Testis (tissue), 2 donors: ENCODE measurements at regions not wholly inside any gene's neighbourhood (a gene's known extent, or its start where the extent isn't known, plus 50 kb on each side); places are given as distances from the start of the nearest gene placed in this dataset.

ENCODE experiments used
- DNase-seq: peaks from one replicate; pipeline ENCODE4 v3.0.0-alpha.2; 2019
- H3K27ac ChIP-seq, 2 donors: fragments of 200-600 bp; sonication (generic); one replicate each; pipeline ENCODE4 v1.5.1; 2019
- H3K27me3 ChIP-seq: fragments of 200-600 bp; sonication (generic); one replicate; pipeline ENCODE4 v1.5.1; 2019
- H3K36me3 ChIP-seq: fragments of 200-600 bp; sonication (generic); one replicate; pipeline ENCODE4 v1.5.1; 2017; ENCODE audit warnings: low read depth; ENCODE audit errors: missing control alignments
- H3K4me1 ChIP-seq: fragments of 200-600 bp; sonication (generic); one replicate; pipeline ENCODE4 v1.5.1; 2019
- H3K4me3 ChIP-seq, 2 donors: fragments of 200-600 bp; sonication (generic); one replicate each; pipeline ENCODE4 v1.5.1; 2017 to 2019
- H3K9me3 ChIP-seq: fragments of 200-600 bp; sonication (generic); one replicate; pipeline ENCODE4 v1.5.1; 2017
- POLR2A ChIP-seq: fragments of 450-650 bp; IDR thresholded peaks from one replicate; pipeline ENCODE4 v1.6.1; 2017; ENCODE audit warnings: antibody characterized with exemption, mild to moderate bottlenecking, moderate library complexity
- WGBS, 2 donors: methylation state at CpG; one replicate each; pipeline ENCODE4 v1.1.5; 2018; 5-methylcytosine and 5-hydroxymethylcytosine counted together
- intact Hi-C: fragments of 100-400 bp; cut with DNase I; formaldehyde crosslinking; loops from one replicate; pipeline ENCODE4 v1.15.1; 2023; ENCODE audit warnings: low total_unique reads
- TF ChIP-seq, protein P1 (sequence below), 3 experiments: fragments of 450-650 bp in 2 of 3; fragments of 200-600 bp in 1 of 3; sonication (generic) in 1 of 3; IDR thresholded peaks; one replicate each; pipeline ENCODE4 v1.5.1; 2016 to 2019; ENCODE audit warnings: antibody characterized with exemption in 3 of 3, mild to moderate bottlenecking in 2 of 3, moderate library complexity in 1 of 3

DNA sequence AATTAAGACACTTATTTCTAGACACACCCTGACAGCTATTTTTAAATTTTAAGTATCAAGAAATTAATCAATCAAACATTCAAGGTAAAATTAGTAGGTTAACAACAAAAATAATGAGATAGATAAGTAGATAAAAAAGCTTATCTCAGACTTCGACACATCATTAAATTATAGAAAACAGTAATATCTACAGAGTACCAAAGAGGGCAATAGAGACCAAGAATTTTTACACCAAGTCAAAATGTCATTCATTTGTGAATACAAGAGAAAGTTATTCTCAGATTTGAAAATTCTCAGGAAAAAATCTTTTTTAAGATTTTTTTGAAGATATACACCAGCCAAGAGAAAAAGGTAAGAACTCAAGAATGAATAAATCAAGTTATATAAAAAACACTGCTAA, 445.6 kb downstream of the ACTL7B start:
- Histone ChIP-seq H3K36me3 (no peaks in the 10 kb centered on the region), H3K27me3 (no peaks in the 10 kb centered on the region), H3K4me1 (no peaks in the 10 kb centered on the region), H3K27ac (no peak overlapping the region), H3K9me3 (no peaks in the 10 kb centered on the region), H3K4me3 (no peak overlapping the region)
- 90 to 93% methylated on average over 1 of the region's 1 CpG for WGBS, 2 donors
- TF ChIP-seq POLR2A = no peak
- TF ChIP-seq, protein P1, sequence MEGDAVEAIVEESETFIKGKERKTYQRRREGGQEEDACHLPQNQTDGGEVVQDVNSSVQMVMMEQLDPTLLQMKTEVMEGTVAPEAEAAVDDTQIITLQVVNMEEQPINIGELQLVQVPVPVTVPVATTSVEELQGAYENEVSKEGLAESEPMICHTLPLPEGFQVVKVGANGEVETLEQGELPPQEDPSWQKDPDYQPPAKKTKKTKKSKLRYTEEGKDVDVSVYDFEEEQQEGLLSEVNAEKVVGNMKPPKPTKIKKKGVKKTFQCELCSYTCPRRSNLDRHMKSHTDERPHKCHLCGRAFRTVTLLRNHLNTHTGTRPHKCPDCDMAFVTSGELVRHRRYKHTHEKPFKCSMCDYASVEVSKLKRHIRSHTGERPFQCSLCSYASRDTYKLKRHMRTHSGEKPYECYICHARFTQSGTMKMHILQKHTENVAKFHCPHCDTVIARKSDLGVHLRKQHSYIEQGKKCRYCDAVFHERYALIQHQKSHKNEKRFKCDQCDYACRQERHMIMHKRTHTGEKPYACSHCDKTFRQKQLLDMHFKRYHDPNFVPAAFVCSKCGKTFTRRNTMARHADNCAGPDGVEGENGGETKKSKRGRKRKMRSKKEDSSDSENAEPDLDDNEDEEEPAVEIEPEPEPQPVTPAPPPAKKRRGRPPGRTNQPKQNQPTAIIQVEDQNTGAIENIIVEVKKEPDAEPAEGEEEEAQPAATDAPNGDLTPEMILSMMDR (IDR thresholded peaks at IDR 0.05) = no peak
- intact Hi-C loops = no loop called here
- DNase-seq = no peak

DNA sequence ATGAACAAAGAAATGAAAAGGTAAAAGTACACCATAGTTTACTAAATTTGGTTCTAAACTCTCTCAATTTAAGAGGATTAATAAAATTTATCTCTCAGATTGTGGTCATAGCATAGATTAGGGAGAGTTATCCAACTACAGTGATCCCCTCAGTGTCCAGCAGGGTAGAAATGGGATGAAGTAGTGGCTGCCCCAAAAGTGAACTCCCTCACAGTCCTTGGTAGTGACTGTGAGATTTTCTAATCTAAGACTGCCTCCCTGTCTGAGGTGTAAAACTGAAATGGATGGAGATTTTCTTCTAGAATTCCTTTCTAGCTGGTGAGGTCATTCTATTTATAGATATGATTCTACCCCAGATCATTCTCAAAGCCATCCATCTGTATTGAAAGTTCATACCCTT, 455.5 kb downstream of the ACTL7B start:
- Histone ChIP-seq H3K4me1 (no peaks in the 10 kb centered on the region), H3K27me3 (no peaks in the 10 kb centered on the region), H3K4me3 (no peak overlapping the region), H3K27ac (no peak overlapping the region), H3K9me3 (no peaks in the 10 kb centered on the region), H3K36me3 (no peaks in the 10 kb centered on the region)
- TF ChIP-seq, protein P1 (IDR thresholded peaks at IDR 0.05) = no peak
- TF ChIP-seq POLR2A = no peak
- intact Hi-C loops = no loop called here
- no peak for DNase-seq

- H3K4me1 ChIP-seq = no peaks in the 10 kb centered on the region
- no peak for TF ChIP-seq POLR2A
- TF ChIP-seq, protein P1 (IDR thresholded peaks at IDR 0.05) = no peak
- no peaks in the 10 kb centered on the region for H3K36me3 ChIP-seq
- intact Hi-C loops = no loop called here
- H3K9me3 ChIP-seq = no peaks in the 10 kb centered on the region
- no peak for DNase-seq
- H3K4me3 ChIP-seq = no peak overlapping the region
- H3K27me3 ChIP-seq = no peaks in the 10 kb centered on the region
- 93 to 94% methylated on average over 2 of the region's 2 CpGs for WGBS, 2 donors
- H3K27ac ChIP-seq = no peak overlapping the region
Measured at GRCh38 chr9:108399851-108400250, 455.9 kb downstream of the ACTL7B start.

DNA sequence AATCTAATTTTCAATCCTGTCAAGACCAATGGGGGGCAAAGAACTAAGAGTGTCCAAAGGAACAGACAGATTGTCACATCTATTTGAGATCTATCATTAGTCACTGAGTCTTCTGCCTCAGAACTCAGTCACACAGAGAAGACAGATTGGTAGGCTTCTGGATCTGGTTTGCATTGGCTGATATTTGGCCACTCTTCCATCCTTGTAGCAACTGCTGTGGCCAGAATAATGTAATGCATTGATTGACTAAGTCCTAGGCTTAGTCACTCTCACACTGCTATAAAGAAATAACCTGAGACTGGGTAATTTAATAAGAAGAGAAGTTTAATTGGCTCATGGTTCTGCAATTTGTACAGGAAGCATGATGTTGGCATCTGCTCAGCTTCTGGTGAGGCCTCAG, 458.5 kb downstream of the ACTL7B start:
- no peaks in the 10 kb centered on the region for H3K9me3 ChIP-seq
- intact Hi-C loops = no loop called here
- no peaks in the 10 kb centered on the region for H3K4me1 ChIP-seq
- TF ChIP-seq, protein P1 (IDR thresholded peaks at IDR 0.05) = no peak
- H3K4me3 ChIP-seq = no peak overlapping the region
- no peak overlapping the region for H3K27ac ChIP-seq
- H3K27me3 ChIP-seq = no peaks in the 10 kb centered on the region
- H3K36me3 ChIP-seq = no peaks in the 10 kb centered on the region
- DNase-seq = no peak

DNA sequence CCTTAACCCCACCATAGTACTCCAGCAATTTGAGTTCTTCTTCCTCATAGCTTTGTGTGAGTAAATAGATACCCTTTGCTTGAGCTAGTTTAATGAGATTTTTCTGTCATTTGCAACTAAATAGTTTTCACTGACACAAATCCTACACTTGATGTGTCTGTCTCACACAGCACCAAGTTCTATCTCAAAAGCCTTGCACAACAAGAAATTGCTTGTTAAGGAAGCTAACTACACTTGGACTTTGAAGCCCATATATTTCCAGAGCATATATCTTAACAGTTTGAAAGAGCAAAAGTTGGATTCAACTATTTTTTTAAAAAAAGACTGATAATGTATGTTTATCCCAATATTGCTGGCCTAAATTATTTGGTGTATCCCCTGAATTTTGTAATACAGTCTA, 459.2 kb downstream of the ACTL7B start:
- TF ChIP-seq, protein P1 (IDR thresholded peaks at IDR 0.05) = no peak
- TF ChIP-seq POLR2A = no peak
- intact Hi-C loops = no loop called here

More for the DNA sequence above, 459.2 kb downstream of the ACTL7B start:
- no peaks in the 10 kb centered on the region for H3K4me1 ChIP-seq
- H3K36me3 ChIP-seq = no peaks in the 10 kb centered on the region
- H3K27me3 ChIP-seq = no peaks in the 10 kb centered on the region
- H3K27ac ChIP-seq = no peak overlapping the region
- no peaks in the 10 kb centered on the region for H3K9me3 ChIP-seq
- no peak for DNase-seq
- no peak overlapping the region for H3K4me3 ChIP-seq
